SK-N-SH (cell line): ENCODE measurements at regions not wholly inside any gene's neighbourhood (a gene's known extent, or its start where the extent isn't known, plus 50 kb on each side); places are given as distances from the start of the nearest gene placed in this dataset.

Experiments used
- CTCF ChIP-seq: fragments of 200-600 bp; sonication (generic); IDR thresholded peaks from 2 replicates; pipeline ENCODE4 v1.6.1; 2017; ENCODE audit warnings: antibody characterized with exemption, mild to moderate bottlenecking, moderate library complexity
- FOXM1 ChIP-seq: IDR thresholded peaks from 2 replicates; pipeline ENCODE4 v1.4.0; 2012; ENCODE audit warnings: low read depth, mild to moderate bottlenecking
- IRF3 ChIP-seq: fragments of 150-350 bp; IDR thresholded peaks from 2 replicates; pipeline ENCODE4 v1.6.1; 2016; ENCODE audit warnings: mild to moderate bottlenecking, low read depth, low read length
- JUND ChIP-seq: IDR thresholded peaks from 2 replicates; pipeline ENCODE4 v1.4.0; 2012
- MXI1 ChIP-seq: IDR thresholded peaks from 2 replicates; pipeline ENCODE4 v1.6.1; 2012; ENCODE audit warnings: mild to moderate bottlenecking, low read depth, low read length, improper control_type of control experiment
- POLR2AphosphoS5 ChIP-seq: IDR thresholded peaks from 2 replicates; pipeline ENCODE4 v1.6.1; 2012; ENCODE audit warnings: low read depth, low read length
- RAD21 ChIP-seq: IDR thresholded peaks from 2 replicates; pipeline ENCODE4 v1.6.1; 2012; ENCODE audit warnings: mild to moderate bottlenecking, low read length
- RCOR1 ChIP-seq: fragments of 150-350 bp; IDR thresholded peaks from 2 replicates; pipeline ENCODE4 v1.6.1; 2017; ENCODE audit warnings: antibody characterized with exemption, low read length
- REST ChIP-seq: IDR thresholded peaks from 2 replicates; pipeline ENCODE4 v1.6.1; 2012; ENCODE audit warnings: mild to moderate bottlenecking, low read depth, low read length, moderate library complexity
- TAF1 ChIP-seq: IDR thresholded peaks from 2 replicates; pipeline ENCODE4 v1.6.1; 2012; ENCODE audit warnings: low read depth, mild to moderate bottlenecking, low read length, moderate library complexity, borderline replicate concordance

- TF ChIP-seq RCOR1: no peak
- no peak for TF ChIP-seq RAD21
- no peak for TF ChIP-seq CTCF
- TF ChIP-seq JUND: no peak
- TF ChIP-seq REST: no peak
- no peak for TF ChIP-seq IRF3
- no peak for TF ChIP-seq TAF1
- no peak for TF ChIP-seq POLR2AphosphoS5
- no peak for TF ChIP-seq MXI1
- no peak for TF ChIP-seq FOXM1
These were observed 60.9 kb upstream of the SALL3 start for GRCh38 chr18:78918707-78919106.
